ENCODE measurements at regions not wholly inside any gene's neighbourhood (a gene's known extent, or its start where the extent isn't known, plus 50 kb on each side); places are given as distances from the start of the nearest gene placed in this dataset.
A peak's percentile ranks its signal among the peaks of the same experiment; 100 is the strongest.

GRCh38 chr1:212553676-212554075 is 54.9 kb upstream of the ATF3 start:
- no peak overlapping the region for H3K27ac ChIP-seq
- intact Hi-C loops (cut with DNase I; ENCODE audit: low total_unique reads), result no loop called here
- H3K9me3 ChIP-seq, result no peaks in the 10 kb centered on the region
- no peaks in the 10 kb centered on the region for H3K4me1 ChIP-seq
- no peaks in the 10 kb centered on the region for H3K36me3 ChIP-seq
- no peak overlapping the region for H3K4me3 ChIP-seq
- no peak for DNase-seq (ENCODE audit: low spot score in 2 of 2)
- no peak for TF ChIP-seq CTCF (IDR thresholded peaks at IDR 0.05)
- TF ChIP-seq POLR2AphosphoS5 (IDR thresholded peaks at IDR 0.05), result no peak
- TF ChIP-seq POLR2A (IDR thresholded peaks at IDR 0.05), result no peak
- H3K27me3 ChIP-seq, result no peaks in the 10 kb centered on the region

GRCh38 chr1:212554401-212554800 is 54.2 kb upstream of the ATF3 start:
- Histone ChIP-seq H3K4me3 (no peak overlapping the region), H3K9me3 (no peaks in the 10 kb centered on the region), H3K36me3 (no peaks in the 10 kb centered on the region), H3K4me1 (no peaks in the 10 kb centered on the region), H3K27me3 (no peaks in the 10 kb centered on the region), H3K27ac (no peak overlapping the region)
- intact Hi-C loops (cut with DNase I; ENCODE audit: low total_unique reads), result no loop called here
- no peak for DNase-seq (ENCODE audit: low spot score in 2 of 2)
- no peak for TF ChIP-seq CTCF (IDR thresholded peaks at IDR 0.05)
- TF ChIP-seq POLR2A (IDR thresholded peaks at IDR 0.05), result no peak
- TF ChIP-seq POLR2AphosphoS5 (IDR thresholded peaks at IDR 0.05), result no peak

GRCh38 chr1:212555426-212555825 is 53.1 kb upstream of the ATF3 start:
- no peak for DNase-seq (ENCODE audit: low spot score in 2 of 2)
- Histone ChIP-seq H3K27ac (no peak overlapping the region), H3K27me3 (no peaks in the 10 kb centered on the region), H3K9me3 (no peaks in the 10 kb centered on the region), H3K36me3 (no peaks in the 10 kb centered on the region), H3K4me1 (no peaks in the 10 kb centered on the region), H3K4me3 (no peak overlapping the region)
- TF ChIP-seq CTCF (IDR thresholded peaks at IDR 0.05), result no peak
- TF ChIP-seq POLR2AphosphoS5 (IDR thresholded peaks at IDR 0.05), result no peak
- TF ChIP-seq POLR2A (IDR thresholded peaks at IDR 0.05), result no peak
- intact Hi-C loops (cut with DNase I; ENCODE audit: low total_unique reads), result no loop called here

- no peaks in the 10 kb centered on the region for H3K4me1 ChIP-seq
- H3K27me3 ChIP-seq, result no peaks in the 10 kb centered on the region
- TF ChIP-seq POLR2A (IDR thresholded peaks at IDR 0.05), result no peak
- TF ChIP-seq CTCF (IDR thresholded peaks at IDR 0.05), result no peak
- TF ChIP-seq POLR2AphosphoS5 (IDR thresholded peaks at IDR 0.05), result no peak
- no peaks in the 10 kb centered on the region for H3K9me3 ChIP-seq
- DNase-seq (ENCODE audit: low spot score in 2 of 2), result no peak
- no peak overlapping the region for H3K4me3 ChIP-seq
- intact Hi-C loops (cut with DNase I; ENCODE audit: low total_unique reads), result no loop called here
- no peaks in the 10 kb centered on the region for H3K36me3 ChIP-seq
- H3K27ac ChIP-seq, result no peak overlapping the region
Measured at GRCh38 chr1:212556822-212557549, 51.6 kb upstream of the ATF3 start.

GRCh38 chr1:212557739-212558692 is 50.5 kb upstream of the ATF3 start:
- Histone ChIP-seq H3K27me3 (no peaks in the 10 kb centered on the region), H3K27ac (peak overlapping the region; percentile 96 to 97), H3K4me3 (peak overlapping the region; percentile 53 to 81 (median 66)), H3K4me1 (no peaks in the 10 kb centered on the region), H3K36me3 (no peaks in the 10 kb centered on the region), H3K9me3 (no peaks in the 10 kb centered on the region)
- peak; percentile 50 to 70 for DNase-seq (ENCODE audit: low spot score in 2 of 2)
- TF ChIP-seq POLR2AphosphoS5 (IDR thresholded peaks at IDR 0.05) (peak in 1 of 3 donors; percentile 8), POLR2A (IDR thresholded peaks at IDR 0.05) (no peak), CTCF (IDR thresholded peaks at IDR 0.05) (peak in 1 of 3 donors; percentile 40)
- intact Hi-C loops (cut with DNase I; ENCODE audit: low total_unique reads), result no loop called here
